ENCODE measurements at regions not wholly inside any gene's neighbourhood (a gene's known extent, or its start where the extent isn't known, plus 50 kb on each side); places are given as distances from the start of the nearest gene placed in this dataset.
A peak's percentile ranks its signal among the peaks of the same experiment; 100 is the strongest.

DNA sequence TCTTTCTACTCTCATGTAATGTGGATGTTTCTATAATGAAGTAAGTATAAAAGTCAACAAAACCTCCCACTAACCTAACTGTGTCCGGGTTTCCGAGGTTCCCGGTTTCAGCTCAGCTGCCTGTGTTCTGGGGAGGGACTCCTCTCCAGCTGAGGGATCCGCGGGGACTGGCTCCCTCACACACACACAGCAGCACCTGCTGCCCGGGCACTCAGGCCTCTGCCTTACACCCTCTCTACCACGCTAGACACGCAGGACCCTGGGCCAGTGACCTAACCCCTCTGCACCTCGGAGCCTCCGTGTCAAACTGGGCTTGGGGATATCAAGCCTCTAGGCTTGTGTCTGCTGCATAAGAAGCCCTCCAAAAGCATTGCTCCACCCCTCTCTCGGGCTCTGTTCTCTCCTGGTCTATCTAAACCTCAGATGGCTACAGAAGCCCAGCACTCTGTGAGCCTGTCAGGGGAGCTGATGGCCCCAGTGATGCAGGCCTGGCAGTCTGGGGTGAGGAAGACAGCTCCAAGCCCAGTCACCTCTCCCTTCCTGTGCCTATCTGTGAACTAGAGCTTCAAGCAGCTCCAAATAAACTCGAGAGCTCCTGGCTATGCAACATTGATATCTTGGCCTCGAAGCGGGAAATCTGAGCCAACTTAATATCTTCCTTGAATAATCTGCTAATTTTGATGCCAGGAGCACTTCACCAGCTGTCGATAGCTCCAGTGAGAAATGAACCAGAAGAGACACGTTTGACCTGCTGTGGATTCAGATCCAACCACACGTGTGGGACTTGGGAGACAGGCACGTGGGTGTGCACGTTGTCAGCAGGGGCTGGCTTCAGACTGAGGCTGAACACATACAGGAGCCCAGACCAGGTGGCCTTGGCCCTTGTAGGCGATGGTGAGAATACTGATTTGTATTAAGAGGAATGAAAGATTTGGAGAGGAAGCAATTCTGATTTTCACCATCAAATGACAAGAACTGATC, 232.7 kb upstream of the B3GAT1 start:
- Histone ChIP-seq H3K9ac (ENCODE audit: low read length) (no peak overlapping the region), H3K9me3 (ENCODE audit: insufficient read depth, low read length) (no peaks in the 10 kb centered on the region), H3K79me2 (ENCODE audit: low read length) (no peaks in the 10 kb centered on the region), H3K27me3 (ENCODE audit: low read depth, low read length) (no peaks in the 10 kb centered on the region), H2AFZ (ENCODE audit: low read depth, low read length) (no peak overlapping the region), H3K4me1 (ENCODE audit: low read length) (peaks cover 46% of the 10 kb centered on the region), H3K36me3 (replicated peaks; ENCODE audit: low read depth, low read length) (no peaks in the 10 kb centered on the region), H4K20me1 (ENCODE audit: insufficient read depth, low read length) (no peaks in the 10 kb centered on the region), H3K4me3 (ENCODE audit: low read length) (no peak overlapping the region), H3K4me2 (ENCODE audit: low read length) (no peak overlapping the region), H3K27ac (ENCODE audit: low read length) (no peak overlapping the region)
- no peak for TF ChIP-seq EZH2phosphoT487 (IDR thresholded peaks at IDR 0.05; ENCODE audit: low read depth)
- TF ChIP-seq, protein P1, sequence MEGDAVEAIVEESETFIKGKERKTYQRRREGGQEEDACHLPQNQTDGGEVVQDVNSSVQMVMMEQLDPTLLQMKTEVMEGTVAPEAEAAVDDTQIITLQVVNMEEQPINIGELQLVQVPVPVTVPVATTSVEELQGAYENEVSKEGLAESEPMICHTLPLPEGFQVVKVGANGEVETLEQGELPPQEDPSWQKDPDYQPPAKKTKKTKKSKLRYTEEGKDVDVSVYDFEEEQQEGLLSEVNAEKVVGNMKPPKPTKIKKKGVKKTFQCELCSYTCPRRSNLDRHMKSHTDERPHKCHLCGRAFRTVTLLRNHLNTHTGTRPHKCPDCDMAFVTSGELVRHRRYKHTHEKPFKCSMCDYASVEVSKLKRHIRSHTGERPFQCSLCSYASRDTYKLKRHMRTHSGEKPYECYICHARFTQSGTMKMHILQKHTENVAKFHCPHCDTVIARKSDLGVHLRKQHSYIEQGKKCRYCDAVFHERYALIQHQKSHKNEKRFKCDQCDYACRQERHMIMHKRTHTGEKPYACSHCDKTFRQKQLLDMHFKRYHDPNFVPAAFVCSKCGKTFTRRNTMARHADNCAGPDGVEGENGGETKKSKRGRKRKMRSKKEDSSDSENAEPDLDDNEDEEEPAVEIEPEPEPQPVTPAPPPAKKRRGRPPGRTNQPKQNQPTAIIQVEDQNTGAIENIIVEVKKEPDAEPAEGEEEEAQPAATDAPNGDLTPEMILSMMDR (IDR thresholded peaks at IDR 0.05; ENCODE audit: low read depth, low read length): no peak

DNA sequence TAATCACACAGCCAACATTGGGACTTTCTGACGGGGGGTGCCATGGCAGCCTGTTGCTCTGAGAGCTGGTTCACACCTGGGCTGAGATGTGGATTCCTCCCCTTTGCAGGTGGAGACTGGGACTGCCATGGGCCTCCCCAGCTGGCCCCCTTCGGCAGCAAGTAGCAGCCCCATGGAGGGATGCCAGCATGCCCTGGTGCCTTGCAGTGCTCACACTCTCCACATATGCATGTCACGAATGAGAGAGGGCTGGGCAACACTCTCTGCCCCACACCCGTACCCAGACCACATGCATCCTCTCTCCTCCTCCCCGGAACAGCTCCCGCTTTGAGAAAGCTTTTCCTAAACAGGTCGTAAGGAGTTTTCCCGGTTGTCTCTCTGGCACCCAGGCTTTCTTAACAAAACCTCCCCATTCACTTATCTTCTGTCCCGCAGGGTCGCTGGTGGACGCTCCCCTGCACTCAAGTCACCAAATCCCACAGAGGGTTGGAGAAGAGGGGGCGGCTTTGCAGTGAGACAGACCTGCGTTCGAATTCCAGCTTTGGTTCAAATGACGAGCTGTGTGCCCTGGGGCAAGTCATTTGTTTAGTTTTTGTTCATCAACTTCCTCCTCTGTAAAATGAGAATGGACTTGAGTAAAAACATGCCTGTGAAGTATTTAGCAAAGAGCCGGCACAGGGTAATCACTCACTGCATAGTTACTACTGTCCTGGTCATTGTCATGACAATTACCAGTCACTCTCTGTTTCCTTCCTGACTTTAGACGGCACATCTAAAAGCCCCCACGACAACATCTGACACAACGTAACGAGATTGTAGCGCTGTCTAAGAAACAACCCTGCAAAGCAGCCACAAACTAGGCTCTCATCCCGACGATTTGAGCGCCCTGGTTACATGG, 231.3 kb upstream of the B3GAT1 start:
- H3K4me3 ChIP-seq (ENCODE audit: low read length): no peak overlapping the region
- no peak overlapping the region for H3K27ac ChIP-seq (ENCODE audit: low read length)
- H3K4me1 ChIP-seq (ENCODE audit: low read length): peaks cover 60% of the 10 kb centered on the region
- no peaks in the 10 kb centered on the region for H3K79me2 ChIP-seq (ENCODE audit: low read length)
- no peaks in the 10 kb centered on the region for H4K20me1 ChIP-seq (ENCODE audit: insufficient read depth, low read length)
- H2AFZ ChIP-seq (ENCODE audit: low read depth, low read length): no peak overlapping the region
- no peaks in the 10 kb centered on the region for H3K27me3 ChIP-seq (ENCODE audit: low read depth, low read length)
- H3K4me2 ChIP-seq (ENCODE audit: low read length): 0 out of 2 replicates have a peak overlapping the region, but pooled peaks have one; percentile 12
- H3K9ac ChIP-seq (ENCODE audit: low read length): no peak overlapping the region
- TF ChIP-seq EZH2phosphoT487 (IDR thresholded peaks at IDR 0.05; ENCODE audit: low read depth): no peak
- TF ChIP-seq, protein P1 (IDR thresholded peaks at IDR 0.05; ENCODE audit: low read depth, low read length): no peak
- no peaks in the 10 kb centered on the region for H3K36me3 ChIP-seq (replicated peaks; ENCODE audit: low read depth, low read length)
- H3K9me3 ChIP-seq (ENCODE audit: insufficient read depth, low read length): no peaks in the 10 kb centered on the region

DNA sequence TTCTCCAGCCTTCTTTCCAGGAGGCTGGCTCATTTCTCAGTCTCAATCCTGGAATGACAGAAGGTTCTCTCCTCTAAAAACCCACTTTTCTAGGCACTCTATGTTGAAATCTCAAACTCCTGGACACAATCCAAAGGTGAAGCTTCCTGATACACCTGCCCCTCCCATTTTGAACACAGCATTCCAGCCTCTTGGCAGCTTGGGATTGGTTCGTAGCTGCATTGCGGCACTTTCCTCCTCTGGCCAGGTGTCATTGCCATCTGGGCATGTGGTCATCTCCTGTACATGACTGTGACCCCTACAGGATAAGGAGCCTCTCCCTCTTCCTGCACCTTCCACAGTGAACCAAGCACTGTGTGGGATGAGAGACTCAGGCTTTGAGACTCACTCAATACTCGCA, 230.2 kb upstream of the B3GAT1 start:
- H3K27me3 ChIP-seq (ENCODE audit: low read depth, low read length): no peaks in the 10 kb centered on the region
- no peak overlapping the region for H3K4me2 ChIP-seq (ENCODE audit: low read length)
- no peaks in the 10 kb centered on the region for H3K36me3 ChIP-seq (replicated peaks; ENCODE audit: low read depth, low read length)
- no peak overlapping the region for H2AFZ ChIP-seq (ENCODE audit: low read depth, low read length)
- TF ChIP-seq, protein P1 (IDR thresholded peaks at IDR 0.05; ENCODE audit: low read depth, low read length): no peak
- H3K27ac ChIP-seq (ENCODE audit: low read length): no peak overlapping the region
- H3K9ac ChIP-seq (ENCODE audit: low read length): no peak overlapping the region
- H3K4me1 ChIP-seq (ENCODE audit: low read length): peaks cover 63% of the 10 kb centered on the region
- H4K20me1 ChIP-seq (ENCODE audit: insufficient read depth, low read length): no peaks in the 10 kb centered on the region
- no peaks in the 10 kb centered on the region for H3K9me3 ChIP-seq (ENCODE audit: insufficient read depth, low read length)
- no peaks in the 10 kb centered on the region for H3K79me2 ChIP-seq (ENCODE audit: low read length)
- no peak overlapping the region for H3K4me3 ChIP-seq (ENCODE audit: low read length)
